Keratinocyte (primary cell): ENCODE measurements at regions not wholly inside any gene's neighbourhood (a gene's known extent, or its start where the extent isn't known, plus 50 kb on each side); places are given as distances from the start of the nearest gene placed in this dataset.

Experiments
- DNase-seq: peaks from one replicate; pipeline ENCODE4 v3.0.0-alpha.2; 2011; ENCODE audit warnings: low read depth, missing footprints, low spot score
- FAIRE-seq: peaks from 2 replicates; lab custom pipeline; 2011; peaks lifted over from hg19 to GRCh38; lab: Jason Lieb, UNC
- H2AFZ ChIP-seq: 2 replicates; pipeline ENCODE4 v1.6.0; 2012; ENCODE audit warnings: low read length, control low read depth, inconsistent platforms; ENCODE audit not compliant: control insufficient read depth
- H3K27ac ChIP-seq: 2 replicates; pipeline ENCODE4 v1.5.1; 2011; ENCODE audit warnings: low read length; ENCODE audit not compliant: control insufficient read depth, insufficient read depth
- H3K27me3 ChIP-seq: 3 replicates; pipeline ENCODE4 v1.6.0; 2011; ENCODE audit warnings: low read length; ENCODE audit not compliant: control insufficient read depth, insufficient read depth; ENCODE audit errors: extremely low read depth
- H3K36me3 ChIP-seq, 2 experiments: 2 replicates in 1 of 2; 3 replicates in 1 of 2; pipeline ENCODE4 v1.5.1; 2011; ENCODE audit warnings: low read length in 2 of 2, mild to moderate bottlenecking in 1 of 2; ENCODE audit not compliant: control insufficient read depth in 2 of 2, insufficient read depth in 2 of 2; ENCODE audit errors: extremely low read depth in 1 of 2
- H3K4me1 ChIP-seq: 3 replicates; pipeline ENCODE4 v1.5.1; 2011; ENCODE audit warnings: low read length; ENCODE audit not compliant: control insufficient read depth, insufficient read depth; ENCODE audit errors: extremely low read depth
- H3K4me2 ChIP-seq: 3 replicates; pipeline ENCODE4 v1.6.0; 2011; ENCODE audit warnings: low read depth, low read length; ENCODE audit not compliant: control insufficient read depth, insufficient read depth; ENCODE audit errors: extremely low read depth
- H3K4me3 ChIP-seq, 3 experiments: fragments of 200-600 bp in 1 of 3; sonication (generic) in 1 of 3; 2 replicates in 2 of 3; 3 replicates in 1 of 3; pipeline ENCODE4 v1.5.1; 2011 to 2016; ENCODE audit warnings: low read length in 3 of 3, mild to moderate bottlenecking in 3 of 3, control low read depth in 2 of 3, inconsistent platforms in 1 of 3, low read depth in 1 of 3, mixed read lengths in 1 of 3, mixed run types in 1 of 3, moderate library complexity in 1 of 3; ENCODE audit not compliant: control insufficient read depth in 2 of 3, insufficient read depth in 2 of 3; ENCODE audit errors: extremely low read depth in 1 of 3
- H3K79me2 ChIP-seq: 2 replicates; pipeline ENCODE4 v1.6.0; 2012; ENCODE audit warnings: low read length; ENCODE audit not compliant: control insufficient read depth, insufficient read depth
- H3K9ac ChIP-seq: 3 replicates; pipeline ENCODE4 v1.6.0; 2011; ENCODE audit warnings: low read length; ENCODE audit not compliant: control insufficient read depth, insufficient read depth; ENCODE audit errors: extremely low read depth
- H3K9me1 ChIP-seq: 3 replicates; pipeline ENCODE4 v1.6.0; 2011; ENCODE audit warnings: low read length; ENCODE audit not compliant: control insufficient read depth, insufficient read depth; ENCODE audit errors: extremely low read depth
- H3K9me3 ChIP-seq: 2 replicates; pipeline ENCODE4 v1.5.1; 2012; ENCODE audit warnings: low read depth, low read length; ENCODE audit not compliant: control insufficient read depth
- H4K20me1 ChIP-seq: 3 replicates; pipeline ENCODE4 v1.6.0; 2011; ENCODE audit warnings: low read length; ENCODE audit not compliant: control insufficient read depth, insufficient read depth; ENCODE audit errors: extremely low read depth
- CTCF ChIP-seq, 3 experiments: IDR thresholded peaks in 1 of 3; conservative IDR thresholded peaks in 1 of 3; optimal IDR thresholded peaks in 1 of 3; 2 replicates in 2 of 3; 3 replicates in 1 of 3; pipeline versions ENCODE3 to v1.5.1; 2011; ENCODE audit warnings: low read length in 3 of 3, mild to moderate bottlenecking in 3 of 3, moderate library complexity in 2 of 3, control low read depth in 1 of 3, inconsistent platforms in 1 of 3; ENCODE audit not compliant: insufficient read depth in 2 of 3; ENCODE audit errors: extremely low read depth in 1 of 3
- EZH2 ChIP-seq: IDR thresholded peaks from one replicate; pipeline ENCODE4 v1.6.1; 2012; ENCODE audit warnings: inconsistent platforms, mild to moderate bottlenecking, low read length, moderate library complexity
- dilution Hi-C: fragments of 300-500 bp; cut with MboI; formaldehyde crosslinking; loops from one replicate; pipeline ENCODE4 v1.7.0; 2020; ENCODE audit warnings: low sequenced_read_pairs; ENCODE audit not compliant: extremely low pct_ligation_motif_present

GRCh38 chr5:12294151-12294550 is 389.9 kb upstream of the CTNND2 start:
- no peak overlapping the region for H2AFZ ChIP-seq
- TF ChIP-seq CTCF (optimal IDR thresholded peaks at IDR 0.05 in 1 of 3, IDR thresholded peaks at IDR 0.05 in 1 of 3, conservative IDR thresholded peaks at IDR 0.05 in 1 of 3; ENCODE audit: extremely low read depth in 1 of 3, insufficient read depth in 2 of 3, low read length in 3 of 3): no peak
- TF ChIP-seq EZH2: no peak
- FAIRE-seq (no peak), DNase-seq (no peak)
- no peak overlapping the region for H3K27ac ChIP-seq
- H3K9me1 ChIP-seq: no peaks in the 10 kb centered on the region
- H3K79me2 ChIP-seq: no peaks in the 10 kb centered on the region
- H4K20me1 ChIP-seq: no peaks in the 10 kb centered on the region
- no peak overlapping the region for H3K9ac ChIP-seq
- H3K4me3 ChIP-seq: no peak overlapping the region
- H3K27me3 ChIP-seq: no peaks in the 10 kb centered on the region
- dilution Hi-C loops: no loop called here
- no peaks in the 10 kb centered on the region for H3K36me3 ChIP-seq
- no peak overlapping the region for H3K4me2 ChIP-seq
- no peaks in the 10 kb centered on the region for H3K4me1 ChIP-seq
- no peaks in the 10 kb centered on the region for H3K9me3 ChIP-seq

GRCh38 chr5:12292610-12293204 is 388.5 kb upstream of the CTNND2 start:
- TF ChIP-seq CTCF (optimal IDR thresholded peaks at IDR 0.05 in 1 of 3, IDR thresholded peaks at IDR 0.05 in 1 of 3, conservative IDR thresholded peaks at IDR 0.05 in 1 of 3; ENCODE audit: extremely low read depth in 1 of 3, insufficient read depth in 2 of 3, low read length in 3 of 3): peak in 1 of 3 experiments; percentile 24
- no peak for TF ChIP-seq EZH2
- no peaks in the 10 kb centered on the region for H3K4me1 ChIP-seq

More at GRCh38 chr5:12292610-12293204, 388.5 kb upstream of the CTNND2 start:
- FAIRE-seq: no peak
- DNase-seq: no peak
- Histone ChIP-seq H3K27ac (no peak overlapping the region), H4K20me1 (no peaks in the 10 kb centered on the region), H3K79me2 (no peaks in the 10 kb centered on the region), H3K27me3 (no peaks in the 10 kb centered on the region), H3K9ac (no peak overlapping the region), H3K9me3 (no peaks in the 10 kb centered on the region), H3K4me3 (no peak overlapping the region), H3K4me2 (no peak overlapping the region), H3K36me3 (no peaks in the 10 kb centered on the region), H2AFZ (no peak overlapping the region), H3K9me1 (no peaks in the 10 kb centered on the region)
- dilution Hi-C loops: no loop called here
